ENCODE measurements at regions not wholly inside any gene's neighbourhood (a gene's known extent, or its start where the extent isn't known, plus 50 kb on each side); places are given as distances from the start of the nearest gene placed in this dataset.
A peak's percentile ranks its signal among the peaks of the same experiment; 100 is the strongest.

DNA sequence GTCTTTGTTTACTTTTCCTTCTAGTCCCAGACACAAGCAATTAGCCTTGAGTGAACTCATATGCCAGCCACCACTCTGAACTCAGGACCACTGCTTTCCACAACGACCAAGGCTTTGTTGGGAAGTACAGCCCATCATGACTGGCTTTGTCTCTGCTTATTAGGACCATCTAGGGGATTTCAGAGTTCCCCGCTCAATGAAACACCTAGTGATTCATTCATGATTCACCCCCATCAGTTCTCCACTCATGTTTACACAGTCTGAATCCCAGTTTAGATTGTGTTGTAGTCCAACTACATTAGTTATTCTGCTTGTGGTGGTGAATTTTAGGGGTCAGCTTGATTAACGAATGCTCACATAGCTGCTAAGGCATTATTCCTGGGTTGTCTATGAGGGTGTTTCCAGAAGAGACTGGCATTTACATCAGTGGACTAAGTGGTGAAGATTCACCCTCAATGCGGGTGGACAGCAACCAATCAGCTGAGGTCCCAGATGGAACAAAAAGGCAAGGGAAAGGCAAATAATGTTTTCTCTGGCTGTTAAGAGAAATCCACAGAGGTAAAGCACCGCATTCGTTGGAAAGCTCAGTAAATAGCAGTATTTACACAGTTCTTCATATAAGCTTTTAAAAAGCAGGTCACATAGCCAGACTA, 122.7 kb downstream of the RGS21 start:
- TF ChIP-seq, protein P1, sequence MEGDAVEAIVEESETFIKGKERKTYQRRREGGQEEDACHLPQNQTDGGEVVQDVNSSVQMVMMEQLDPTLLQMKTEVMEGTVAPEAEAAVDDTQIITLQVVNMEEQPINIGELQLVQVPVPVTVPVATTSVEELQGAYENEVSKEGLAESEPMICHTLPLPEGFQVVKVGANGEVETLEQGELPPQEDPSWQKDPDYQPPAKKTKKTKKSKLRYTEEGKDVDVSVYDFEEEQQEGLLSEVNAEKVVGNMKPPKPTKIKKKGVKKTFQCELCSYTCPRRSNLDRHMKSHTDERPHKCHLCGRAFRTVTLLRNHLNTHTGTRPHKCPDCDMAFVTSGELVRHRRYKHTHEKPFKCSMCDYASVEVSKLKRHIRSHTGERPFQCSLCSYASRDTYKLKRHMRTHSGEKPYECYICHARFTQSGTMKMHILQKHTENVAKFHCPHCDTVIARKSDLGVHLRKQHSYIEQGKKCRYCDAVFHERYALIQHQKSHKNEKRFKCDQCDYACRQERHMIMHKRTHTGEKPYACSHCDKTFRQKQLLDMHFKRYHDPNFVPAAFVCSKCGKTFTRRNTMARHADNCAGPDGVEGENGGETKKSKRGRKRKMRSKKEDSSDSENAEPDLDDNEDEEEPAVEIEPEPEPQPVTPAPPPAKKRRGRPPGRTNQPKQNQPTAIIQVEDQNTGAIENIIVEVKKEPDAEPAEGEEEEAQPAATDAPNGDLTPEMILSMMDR (IDR thresholded peaks at IDR 0.05; ENCODE audit: insufficient read depth, low read length, poor library complexity, severe bottlenecking) = no peak
- Histone ChIP-seq H3K27me3 (ENCODE audit: control insufficient read depth, insufficient read depth, low read length) (no peaks in the 10 kb centered on the region), H3K36me3 (ENCODE audit: control insufficient read depth, insufficient read depth, low read length) (no peaks in the 10 kb centered on the region), H3K4me3 (ENCODE audit: low read depth, low read length) (no peak overlapping the region)
- DNase-seq (ENCODE audit: low read depth) = peak; percentile 62

DNA sequence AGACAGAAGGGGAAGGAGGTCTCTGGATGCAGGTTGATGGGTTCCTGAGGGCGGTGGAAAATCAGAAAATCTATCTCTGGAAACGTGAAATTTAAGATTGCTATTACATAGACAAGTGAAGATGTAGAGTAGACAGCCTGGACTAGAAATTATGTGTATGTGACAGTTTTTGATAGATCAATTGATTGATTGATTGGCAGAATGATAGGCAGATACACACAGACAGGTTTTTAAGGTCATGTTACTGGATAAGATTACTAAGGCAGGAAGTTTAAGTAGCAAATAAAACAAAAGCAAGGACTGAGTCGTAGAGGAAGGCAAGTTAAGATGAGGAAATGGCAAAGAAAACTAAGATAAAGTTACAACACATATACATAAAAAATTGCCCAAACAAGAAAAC, 124.7 kb downstream of the RGS21 start:
- H3K4me3 ChIP-seq (ENCODE audit: low read depth, low read length) = no peak overlapping the region
- no peak for DNase-seq (ENCODE audit: low read depth)
- no peaks in the 10 kb centered on the region for H3K36me3 ChIP-seq (ENCODE audit: control insufficient read depth, insufficient read depth, low read length)
- TF ChIP-seq, protein P1 (IDR thresholded peaks at IDR 0.05; ENCODE audit: insufficient read depth, low read length, poor library complexity, severe bottlenecking) = no peak
- no peaks in the 10 kb centered on the region for H3K27me3 ChIP-seq (ENCODE audit: control insufficient read depth, insufficient read depth, low read length)

DNA sequence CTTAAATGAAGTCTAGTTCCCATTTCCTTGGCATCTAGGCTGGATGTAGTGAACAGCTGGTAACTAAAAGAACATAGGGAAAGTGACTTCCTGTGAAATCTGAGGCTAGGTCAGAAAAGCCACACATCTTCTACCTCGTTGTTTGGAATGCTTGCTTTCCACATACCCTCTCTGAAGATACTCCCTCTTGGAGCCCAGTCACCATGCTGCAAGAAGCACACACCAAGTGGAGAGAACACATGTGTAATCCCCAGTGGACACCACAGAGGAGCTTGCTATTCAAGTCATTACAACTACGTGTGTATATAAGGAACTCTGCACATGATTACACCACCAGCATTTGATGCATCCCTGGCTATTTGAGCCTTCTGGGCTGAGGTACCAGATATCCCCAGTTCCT, 125.9 kb downstream of the RGS21 start:
- Histone ChIP-seq H3K27me3 (ENCODE audit: control insufficient read depth, insufficient read depth, low read length) (no peaks in the 10 kb centered on the region), H3K36me3 (ENCODE audit: control insufficient read depth, insufficient read depth, low read length) (no peaks in the 10 kb centered on the region), H3K4me3 (ENCODE audit: low read depth, low read length) (no peak overlapping the region)
- DNase-seq (ENCODE audit: low read depth) = no peak
- TF ChIP-seq, protein P1 (IDR thresholded peaks at IDR 0.05; ENCODE audit: insufficient read depth, low read length, poor library complexity, severe bottlenecking) = no peak

DNA sequence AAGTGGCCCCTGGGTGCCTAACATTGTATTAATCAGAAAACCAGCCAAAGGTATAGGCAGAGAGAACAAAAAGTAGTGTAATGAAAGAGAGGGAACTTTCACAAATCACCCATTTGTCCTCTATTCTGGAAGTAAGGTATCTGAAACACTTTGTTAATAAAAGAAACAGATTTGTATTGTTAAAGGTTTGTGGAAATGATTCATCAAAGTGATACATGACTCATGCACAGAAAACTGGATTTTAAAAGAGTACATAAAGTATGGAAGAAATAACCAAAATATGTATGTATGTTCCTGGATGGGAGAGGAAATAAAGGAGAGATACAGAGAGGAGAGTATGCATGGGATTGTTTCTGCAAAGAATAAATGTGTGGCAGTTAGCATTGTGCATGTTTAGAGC, 126.8 kb downstream of the RGS21 start:
- no peak overlapping the region for H3K4me3 ChIP-seq (ENCODE audit: low read depth, low read length)
- no peaks in the 10 kb centered on the region for H3K27me3 ChIP-seq (ENCODE audit: control insufficient read depth, insufficient read depth, low read length)
- H3K36me3 ChIP-seq (ENCODE audit: control insufficient read depth, insufficient read depth, low read length) = no peaks in the 10 kb centered on the region
- TF ChIP-seq, protein P1 (IDR thresholded peaks at IDR 0.05; ENCODE audit: insufficient read depth, low read length, poor library complexity, severe bottlenecking) = no peak
- DNase-seq (ENCODE audit: low read depth) = no peak

DNA sequence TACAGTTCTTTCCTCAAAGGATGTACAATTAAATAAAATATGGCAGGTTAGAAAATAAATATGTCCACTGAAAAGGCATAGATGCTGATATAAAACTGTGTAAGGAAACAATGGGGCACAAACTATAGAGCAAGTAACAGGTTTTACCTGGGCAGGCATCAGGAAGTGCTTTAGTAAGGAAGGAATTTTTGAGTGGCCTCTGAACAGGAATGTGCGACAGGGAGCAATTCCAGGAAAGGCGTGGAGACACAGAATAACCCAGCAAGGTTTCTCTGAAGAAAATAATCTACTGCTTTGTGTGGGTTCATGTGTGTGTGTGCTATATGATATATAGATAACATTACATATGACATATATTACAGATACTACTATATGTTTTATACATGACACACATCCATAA, 128.4 kb downstream of the RGS21 start:
- TF ChIP-seq, protein P1 (IDR thresholded peaks at IDR 0.05; ENCODE audit: insufficient read depth, low read length, poor library complexity, severe bottlenecking) = no peak
- Histone ChIP-seq H3K27me3 (ENCODE audit: control insufficient read depth, insufficient read depth, low read length) (no peaks in the 10 kb centered on the region), H3K4me3 (ENCODE audit: low read depth, low read length) (no peak overlapping the region), H3K36me3 (ENCODE audit: control insufficient read depth, insufficient read depth, low read length) (no peaks in the 10 kb centered on the region)
- no peak for DNase-seq (ENCODE audit: low read depth)

DNA sequence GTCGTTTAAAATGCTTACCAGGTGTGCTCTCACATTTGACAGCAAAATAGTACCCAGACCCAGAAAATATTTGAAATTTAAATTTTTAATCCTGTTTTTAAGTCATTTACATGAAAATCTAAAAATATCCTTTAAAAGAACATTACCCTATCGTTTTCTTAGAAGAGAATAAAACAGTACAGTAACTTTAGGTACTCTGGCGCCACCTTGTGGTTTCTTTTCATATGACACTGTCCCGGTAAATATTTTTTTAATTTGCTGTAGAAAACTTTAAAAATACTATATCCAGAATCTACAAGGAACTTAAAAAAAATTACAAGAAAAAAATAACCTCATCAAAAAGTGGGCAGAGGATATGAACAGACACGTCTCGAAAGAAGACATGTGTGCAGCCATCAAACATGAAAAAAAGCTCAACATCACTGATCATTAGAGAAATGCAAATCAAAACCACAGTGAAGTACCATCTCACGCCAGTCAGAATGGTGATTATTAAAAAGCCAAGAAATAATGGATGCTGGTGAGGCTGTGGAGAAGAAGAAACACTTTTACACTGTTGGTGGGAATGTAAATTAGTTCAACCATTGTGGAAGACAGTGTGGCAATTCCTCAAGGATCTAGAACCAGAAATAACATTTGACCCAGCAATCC, 129.2 kb downstream of the RGS21 start:
- TF ChIP-seq, protein P1 (IDR thresholded peaks at IDR 0.05; ENCODE audit: insufficient read depth, low read length, poor library complexity, severe bottlenecking) = peak; percentile 43
- Histone ChIP-seq H3K4me3 (ENCODE audit: low read depth, low read length) (no peak overlapping the region), H3K27me3 (ENCODE audit: control insufficient read depth, insufficient read depth, low read length) (no peaks in the 10 kb centered on the region), H3K36me3 (ENCODE audit: control insufficient read depth, insufficient read depth, low read length) (no peaks in the 10 kb centered on the region)
- DNase-seq (ENCODE audit: low read depth) = no peak

Measured in kidney epithelial cell (primary cell).